Kidney tubule cell (primary cell): ENCODE measurements at regions not wholly inside any gene's neighbourhood (a gene's known extent, or its start where the extent isn't known, plus 50 kb on each side); places are given as distances from the start of the nearest gene placed in this dataset.
"Not testable (repeated sequence)": the region's sequence is repeated elsewhere in the genome, so short reads cannot be mapped to it uniquely, and the experiment has no call there.

ENCODE experiments used
- DNase-seq: peaks from one replicate; pipeline ENCODE4 v3.0.0-alpha.2; 2018; ENCODE audit warnings: low spot score

GRCh38 chr13:67440236-67440975 is 210.3 kb upstream of the PCDH9 start:
- DNase-seq: no peak

- DNase-seq: no peak
These were observed 209.2 kb upstream of the PCDH9 start for GRCh38 chr13:67439365-67439764.

GRCh38 chr13:67438465-67438864 is 208.3 kb upstream of the PCDH9 start:
- peak; percentile 4 for DNase-seq

- DNase-seq: no peak
These were observed 207.1 kb upstream of the PCDH9 start for GRCh38 chr13:67437244-67437643.

GRCh38 chr13:67421475-67421874 is 191.3 kb upstream of the PCDH9 start:
- no peak for DNase-seq

- peak; percentile 45 for DNase-seq
These were observed 186.2 kb upstream of the PCDH9 start for GRCh38 chr13:67416047-67416925.

GRCh38 chr13:67410645-67411044 is 180.5 kb upstream of the PCDH9 start:
- no peak for DNase-seq

- DNase-seq: no peak
These were observed 178.7 kb upstream of the PCDH9 start for GRCh38 chr13:67408798-67409197.

GRCh38 chr13:67402546-67402945 is 172.4 kb upstream of the PCDH9 start:
- DNase-seq: no peak

- DNase-seq: no peak
These were observed 165.4 kb upstream of the PCDH9 start for GRCh38 chr13:67395577-67395976.

GRCh38 chr13:67392014-67392413 is 161.9 kb upstream of the PCDH9 start:
- DNase-seq: no peak

- peak; percentile 4 for DNase-seq
These were observed 160.4 kb upstream of the PCDH9 start for GRCh38 chr13:67390462-67391086.

- no peak for DNase-seq
These were observed 159.0 kb upstream of the PCDH9 start for GRCh38 chr13:67389171-67389570.

GRCh38 chr13:67383109-67383757 is 153.1 kb upstream of the PCDH9 start:
- not testable (repeated sequence) for DNase-seq

- no peak for DNase-seq
These were observed 147.8 kb upstream of the PCDH9 start for GRCh38 chr13:67377919-67378318.

- DNase-seq: no peak
These were observed 144.3 kb upstream of the PCDH9 start for GRCh38 chr13:67374391-67374790.

GRCh38 chr13:67372868-67373464 is 142.8 kb upstream of the PCDH9 start:
- DNase-seq: no peak

- DNase-seq: peak; percentile 41
These were observed 139.9 kb upstream of the PCDH9 start for GRCh38 chr13:67369895-67370660.

GRCh38 chr13:67367399-67367798 is 137.3 kb upstream of the PCDH9 start:
- DNase-seq: no peak

- DNase-seq: peak; percentile 25
These were observed 136.4 kb upstream of the PCDH9 start for GRCh38 chr13:67366533-67366932.
